H1 (cell line): ENCODE measurements at regions not wholly inside any gene's neighbourhood (a gene's known extent, or its start where the extent isn't known, plus 50 kb on each side); places are given as distances from the start of the nearest gene placed in this dataset.

ENCODE experiments used
- CTCF ChIA-PET: fragments of 300-600 bp; sonication (Branson Sonifier 250); formaldehyde crosslinking; loops from one replicate; lab custom pipeline; 2021; ENCODE audit not compliant: partially characterized antibody; lab: Charles Lee
- POLR2A ChIA-PET: fragments of 300-600 bp; sonication (Branson Sonifier 250); formaldehyde crosslinking; loops from one replicate; lab custom pipeline; 2021; ENCODE audit warnings: inconsistent platforms; ENCODE audit not compliant: partially characterized antibody; lab: Charles Lee
- DNase-seq, 2 experiments: peaks; one replicate each; pipeline versions ENCODE4 v3.0.0 to v3.0.0-alpha.2; 2010 to 2022; ENCODE audit warnings: low spot score in 2 of 2, low read depth in 1 of 2, mixed read lengths in 1 of 2
- FAIRE-seq: peaks from 2 replicates; lab custom pipeline; 2011; peaks lifted over from hg19 to GRCh38; lab: Jason Lieb, UNC
- H2AFZ ChIP-seq: 2 replicates; pipeline ENCODE4 v1.8.1; 2012; ENCODE audit warnings: low read length, inconsistent platforms
- H2AK5ac ChIP-seq: 2 replicates; pipeline ENCODE4 v1.6.1; 2013; ENCODE audit warnings: low read depth, low read length
- H2BK120ac ChIP-seq: replicated peaks from 2 replicates; pipeline ENCODE3; 2013; ENCODE audit warnings: low read depth, low read length, inconsistent platforms
- H2BK12ac ChIP-seq: 2 replicates; pipeline ENCODE4 v1.6.1; 2013; ENCODE audit warnings: low read depth, low read length
- H2BK15ac ChIP-seq: 2 replicates; pipeline ENCODE4 v1.6.1; 2013; ENCODE audit warnings: low read length
- H2BK20ac ChIP-seq: 2 replicates; pipeline ENCODE4 v1.6.1; 2013; ENCODE audit warnings: low read length
- H2BK5ac ChIP-seq: 2 replicates; pipeline ENCODE4 v1.6.1; 2013; ENCODE audit warnings: low read depth, low read length
- H3K14ac ChIP-seq: 2 replicates; pipeline ENCODE4 v1.6.1; 2013; ENCODE audit warnings: inconsistent platforms; ENCODE audit not compliant: insufficient read length
- H3K18ac ChIP-seq: 2 replicates; pipeline ENCODE4 v1.6.1; 2013; ENCODE audit warnings: low read length; ENCODE audit errors: extremely low read depth
- H3K23ac ChIP-seq: 2 replicates; pipeline ENCODE4 v1.6.1; 2013; ENCODE audit warnings: inconsistent platforms; ENCODE audit not compliant: insufficient read length
- H3K23me2 ChIP-seq: 2 replicates; pipeline ENCODE4 v1.6.1; 2013; ENCODE audit warnings: low read depth, low read length
- H3K27ac ChIP-seq: 2 replicates; pipeline ENCODE4 v1.6.1; 2011; ENCODE audit warnings: low read depth, low read length, inconsistent platforms
- H3K27me3 ChIP-seq, 4 experiments: replicated peaks in 1 of 4; 1 replicate in 1 of 4; 2 replicates in 3 of 4; pipeline versions ENCODE4 v1.6.1 to v1.8.1; 2011 to 2013; ENCODE audit warnings: low read length in 3 of 4, mild to moderate bottlenecking in 3 of 4, inconsistent platforms in 2 of 4, mixed read lengths in 2 of 4, moderate library complexity in 1 of 4; ENCODE audit not compliant: control insufficient read depth in 3 of 4, insufficient read depth in 3 of 4; ENCODE audit errors: extremely low read depth in 1 of 4
- H3K36me3 ChIP-seq, 4 experiments: 2 replicates each; pipeline versions ENCODE4 v1.6.1 to v1.8.1; 2011 to 2013; ENCODE audit warnings: mild to moderate bottlenecking in 4 of 4, low read length in 3 of 4, moderate library complexity in 2 of 4, control low read depth in 1 of 4, inconsistent platforms in 1 of 4; ENCODE audit not compliant: insufficient read depth in 4 of 4, control insufficient read depth in 2 of 4
- H3K4ac ChIP-seq: replicated peaks from 2 replicates; pipeline ENCODE3; 2013; ENCODE audit warnings: low read length, low read depth, mixed read lengths, inconsistent platforms; ENCODE audit not compliant: insufficient read length
- H3K4me1 ChIP-seq, 4 experiments: replicated peaks in 1 of 4; 1 replicate in 1 of 4; 2 replicates in 3 of 4; pipeline versions ENCODE4 v1.6.1 to v1.8.1; 2011 to 2013; ENCODE audit warnings: low read length in 3 of 4, inconsistent platforms in 2 of 4, mixed read lengths in 1 of 4; ENCODE audit not compliant: insufficient read depth in 4 of 4, control insufficient read depth in 3 of 4
- H3K4me2 ChIP-seq, 2 experiments: 2 replicates each; pipeline versions ENCODE4 v1.6.1 to v1.8.1; 2011 to 2013; ENCODE audit warnings: low read depth in 2 of 2, low read length in 2 of 2, control low read depth in 1 of 2, inconsistent platforms in 1 of 2, mild to moderate bottlenecking in 1 of 2; ENCODE audit not compliant: insufficient read depth in 1 of 2
- H3K4me3 ChIP-seq, 4 experiments: fragments of 200-600, 300-600 bp in 1 of 4; sonication (generic), shearing (Covaris generic), sonication (Bioruptor Twin) in 1 of 4; 2 replicates each; pipeline versions ENCODE4 v1.5.1 to v1.8.1; 2011 to 2016; ENCODE audit warnings: low read length in 4 of 4, low read depth in 3 of 4, control low read depth in 2 of 4, inconsistent platforms in 2 of 4, mild to moderate bottlenecking in 2 of 4, mixed read lengths in 1 of 4, moderate library complexity in 1 of 4; ENCODE audit not compliant: insufficient read depth in 2 of 4; ENCODE audit errors: extremely low read depth in 1 of 4
- H3K56ac ChIP-seq: replicated peaks from 2 replicates; pipeline ENCODE3; 2013; ENCODE audit warnings: low read depth, mild to moderate bottlenecking, mixed read lengths, low read length, inconsistent platforms; ENCODE audit not compliant: insufficient read length
- H3K79me1 ChIP-seq: 2 replicates; pipeline ENCODE4 v1.6.1; 2013; ENCODE audit warnings: low read depth, low read length, control low read depth
- H3K79me2 ChIP-seq, 2 experiments: 2 replicates each; pipeline versions ENCODE4 v1.6.1 to v1.8.1; 2012 to 2013; ENCODE audit warnings: low read length in 2 of 2, mild to moderate bottlenecking in 2 of 2, inconsistent platforms in 1 of 2; ENCODE audit not compliant: insufficient read depth in 2 of 2, control insufficient read depth in 1 of 2
- H3K9ac ChIP-seq, 4 experiments: replicated peaks in 1 of 4; 1 replicate in 1 of 4; 2 replicates in 3 of 4; pipeline versions ENCODE4 v1.6.1 to v1.8.1; 2011 to 2013; ENCODE audit warnings: low read depth in 3 of 4, low read length in 3 of 4, control low read depth in 2 of 4, mild to moderate bottlenecking in 2 of 4, moderate library complexity in 2 of 4, inconsistent platforms in 1 of 4; ENCODE audit errors: extremely low read depth in 1 of 4
- H3K9me3 ChIP-seq, 2 experiments: 2 replicates each; pipeline versions ENCODE4 v1.6.1 to v1.8.1; 2012 to 2013; ENCODE audit warnings: mild to moderate bottlenecking in 2 of 2, moderate library complexity in 2 of 2, control low read depth in 1 of 2, inconsistent platforms in 1 of 2, low read depth in 1 of 2, low read length in 1 of 2, mixed read lengths in 1 of 2; ENCODE audit not compliant: insufficient read depth in 2 of 2
- H4K20me1 ChIP-seq, 2 experiments: replicated peaks in 1 of 2; 2 replicates each; pipeline versions ENCODE3 to v1.8.1; 2011 to 2013; ENCODE audit warnings: inconsistent platforms in 2 of 2, low read length in 2 of 2, mild to moderate bottlenecking in 1 of 2; ENCODE audit not compliant: insufficient read depth in 2 of 2, control insufficient read depth in 1 of 2
- H4K5ac ChIP-seq: 2 replicates; pipeline ENCODE4 v1.6.1; 2013; ENCODE audit warnings: low read length, low read depth, mixed read lengths, inconsistent platforms; ENCODE audit not compliant: insufficient read length
- H4K8ac ChIP-seq: 2 replicates; pipeline ENCODE4 v1.8.0; 2013; ENCODE audit warnings: mild to moderate bottlenecking, moderate library complexity, low read length, inconsistent platforms; ENCODE audit not compliant: insufficient read depth; ENCODE audit errors: extremely low read depth
- H4K91ac ChIP-seq: replicated peaks from 2 replicates; pipeline ENCODE3; 2013; ENCODE audit warnings: low read length, mixed read lengths, inconsistent platforms; ENCODE audit not compliant: insufficient read length
- CBX8 ChIP-seq: fragments of 300-800, 300-1000 bp; sonication (generic); IDR thresholded peaks from 2 replicates; pipeline ENCODE4 v1.7.1; 2016; ENCODE audit warnings: low read depth, low read length, borderline replicate concordance
- SIRT6 ChIP-seq: IDR thresholded peaks from one replicate; pipeline ENCODE4 v1.7.1; 2012; ENCODE audit warnings: low read length, inconsistent platforms
- WGBS, 2 experiments: shearing (Covaris generic) in 1 of 2; methylation state at CpG; one replicate each; pipeline versions ENCODE4 v1.1.6 to v1.1.7; 2013 to 2015; ENCODE audit warnings: low lambda C conversion rate in 2 of 2, mixed read lengths in 2 of 2, inconsistent platforms in 1 of 2, low coverage in 1 of 2, missing lambda C conversion rate in 1 of 2; ENCODE audit not compliant: insufficient replicate concordance in 2 of 2, insufficient coverage in 1 of 2, insufficient read length in 1 of 2; ENCODE audit errors: extremely low coverage in 1 of 2, missing lambda C conversion rate in 1 of 2; 5-methylcytosine and 5-hydroxymethylcytosine counted together

GRCh38 chr12:65739606-65740005 lies 84.7 kb upstream of the HMGA2 start:
- H4K5ac ChIP-seq, result no peak overlapping the region
- H3K9me3 ChIP-seq, result peaks cover 0 to 7% of the 10 kb centered on the region in 2 experiments; a peak in 1 of 4 replicates
- WGBS, 2 experiments, result 91% methylated on average over 4 of the region's 4 CpGs; no CpG with 5 or more reads in 1 of the 2 experiments
- no peaks in the 10 kb centered on the region for H4K20me1 ChIP-seq
- no peak overlapping the region for H2BK5ac ChIP-seq
- no peak overlapping the region for H2BK12ac ChIP-seq
- H3K79me1 ChIP-seq, result no peaks in the 10 kb centered on the region
- no peak overlapping the region for H3K23ac ChIP-seq
- no peak overlapping the region for H4K8ac ChIP-seq
- no peak overlapping the region for H3K18ac ChIP-seq
- H3K4me2 ChIP-seq, result no peak overlapping the region
- no peak overlapping the region for H3K9ac ChIP-seq
- H2BK20ac ChIP-seq, result no peak overlapping the region
- no peak for FAIRE-seq
- H3K23me2 ChIP-seq, result peaks cover 8% of the 10 kb centered on the region; the same call in 1 of the 2 replicates
- TF ChIP-seq SIRT6 (no peak), CBX8 (no peak)
- no peak overlapping the region for H2BK120ac ChIP-seq
- no peak overlapping the region for H3K27ac ChIP-seq
- H3K4me1 ChIP-seq, result peaks cover 0 to 13% (median 3%) of the 10 kb centered on the region in 4 experiments; a peak in 3 of 7 replicates
- no peak for DNase-seq
- no peak overlapping the region for H4K91ac ChIP-seq
- H2BK15ac ChIP-seq, result no peak overlapping the region
- H3K56ac ChIP-seq, result no peak overlapping the region
- H2AK5ac ChIP-seq, result no peak overlapping the region
- H3K14ac ChIP-seq, result no peak overlapping the region
- no peaks in the 10 kb centered on the region for H3K79me2 ChIP-seq
- no peak overlapping the region for H2AFZ ChIP-seq
- no peak overlapping the region for H3K4ac ChIP-seq
- ChIA-PET POLR2A (interaction anchor here (0.9 kb wide), 1 partner anchor 19 kb away, joined by 3 read pairs; no protein-coding TSS in a partner anchor), CTCF (no interaction called here)
- no peaks in the 10 kb centered on the region; a peak in 3 of 7 replicates for H3K27me3 ChIP-seq
- H3K36me3 ChIP-seq, result no peaks in the 10 kb centered on the region
- no peak overlapping the region for H3K4me3 ChIP-seq
